ENCODE measurements at regions not wholly inside any gene's neighbourhood (a gene's known extent, or its start where the extent isn't known, plus 50 kb on each side); places are given as distances from the start of the nearest gene placed in this dataset.
"Not testable (repeated sequence)": the region's sequence is repeated elsewhere in the genome, so short reads cannot be mapped to it uniquely, and the experiment has no call there.

DNA sequence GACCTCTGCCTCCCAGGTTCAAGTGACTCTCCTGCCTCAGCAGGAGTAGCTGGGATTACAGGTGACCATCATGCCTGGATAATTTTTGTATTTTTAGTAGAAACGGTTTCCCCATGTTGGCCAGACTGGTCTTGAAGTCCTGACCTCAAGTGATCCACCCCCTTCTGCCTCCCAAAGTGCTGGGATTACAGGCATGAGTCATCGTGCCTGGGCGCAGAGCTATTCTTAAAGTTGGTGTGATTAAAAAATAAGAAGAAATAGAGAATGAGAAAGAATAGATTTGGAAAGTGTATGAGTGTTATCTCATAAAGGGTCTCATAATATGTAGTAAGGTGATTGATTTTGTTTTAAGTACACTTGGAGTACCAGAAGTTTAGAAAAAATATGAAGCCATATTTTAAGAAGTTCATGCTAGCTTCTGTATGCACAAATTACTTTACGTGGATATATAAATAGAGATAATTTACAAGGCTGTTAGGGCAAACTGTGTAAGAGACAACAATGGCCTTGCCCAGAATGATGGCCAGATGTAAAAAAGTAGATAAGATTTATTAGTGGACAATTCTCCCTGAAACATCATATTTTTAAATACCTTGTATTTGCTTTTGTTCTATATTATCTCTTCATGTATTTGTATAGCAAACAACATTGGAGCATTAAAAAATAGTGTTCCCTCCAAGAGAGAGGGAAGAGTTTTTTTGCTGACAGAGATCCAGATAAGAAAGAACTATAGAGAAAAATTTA is 1108.5 kb downstream of the SLC16A7 start:
- no peaks in the 10 kb centered on the region for H3K27me3 ChIP-seq (ENCODE audit: control insufficient read depth, insufficient read depth, low read length)
- no peaks in the 10 kb centered on the region for H3K4me1 ChIP-seq (ENCODE audit: control insufficient read depth, insufficient read depth, low read length)
- no peak overlapping the region for H3K27ac ChIP-seq (ENCODE audit: low read length)
- no peak for DNase-seq
- no peak overlapping the region for H3K4me3 ChIP-seq (ENCODE audit: low read length)
- no peaks in the 10 kb centered on the region for H3K36me3 ChIP-seq (ENCODE audit: control insufficient read depth, insufficient read depth, low read length)
- WGBS (ENCODE audit: insufficient coverage, low lambda C conversion rate): 58% methylated on average over 3 of the region's 4 CpGs
- H3K9me3 ChIP-seq (ENCODE audit: control insufficient read depth, low read depth, low read length): no peaks in the 10 kb centered on the region

- DNase-seq: no peak
These were observed 1114.4 kb downstream of the SLC16A7 start for GRCh38 chr12:60710246-60710645.

DNA sequence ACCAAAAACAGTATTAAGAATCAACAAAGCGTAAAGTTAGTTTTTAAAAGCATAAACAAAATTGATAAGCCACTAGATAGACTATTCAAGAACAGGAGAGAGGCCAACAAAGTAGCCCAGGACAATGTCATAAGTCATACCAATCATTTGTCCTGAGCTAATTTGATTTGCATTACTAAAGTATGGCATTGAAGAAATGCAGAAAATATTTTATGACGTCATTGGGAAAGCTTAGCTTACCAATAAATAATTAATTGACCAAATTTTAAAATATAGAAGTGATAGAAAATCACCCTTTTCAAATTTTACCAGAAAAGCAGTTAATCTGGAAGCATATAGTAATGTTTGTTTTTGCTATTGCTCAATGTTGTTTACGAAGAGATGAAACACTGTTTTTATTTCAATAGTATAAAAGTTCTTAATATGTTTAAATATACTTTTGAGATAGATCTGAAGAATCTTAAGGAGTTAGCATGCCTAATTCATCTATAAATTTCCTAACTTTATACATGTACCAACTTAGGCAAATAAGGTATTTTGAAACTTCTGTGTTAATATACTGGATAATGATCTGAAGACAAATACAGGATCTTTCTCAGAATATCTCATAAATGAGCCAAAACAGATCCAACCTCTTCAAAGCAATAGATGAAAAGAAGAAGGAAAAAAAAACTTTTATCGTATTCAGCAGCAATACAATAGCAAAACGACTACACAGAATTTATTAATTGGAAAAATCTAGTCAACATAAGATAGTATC is 1118.5 kb downstream of the SLC16A7 start:
- H3K4me1 ChIP-seq (ENCODE audit: control insufficient read depth, insufficient read depth, low read length): no peaks in the 10 kb centered on the region
- no peaks in the 10 kb centered on the region for H3K27me3 ChIP-seq (ENCODE audit: control insufficient read depth, insufficient read depth, low read length)
- H3K9me3 ChIP-seq (ENCODE audit: control insufficient read depth, low read depth, low read length): no peaks in the 10 kb centered on the region
- H3K4me3 ChIP-seq (ENCODE audit: low read length): no peak overlapping the region
- DNase-seq: no peak
- H3K27ac ChIP-seq (ENCODE audit: low read length): no peak overlapping the region
- 91% methylated on average over 5 of the region's 5 CpGs for WGBS (ENCODE audit: insufficient coverage, low lambda C conversion rate)
- no peaks in the 10 kb centered on the region for H3K36me3 ChIP-seq (ENCODE audit: control insufficient read depth, insufficient read depth, low read length)

More at GRCh38 chr12:60710246-60710645, 1114.4 kb downstream of the SLC16A7 start:
- Histone ChIP-seq H3K4me1 (ENCODE audit: control insufficient read depth, insufficient read depth, low read length) (no peaks in the 10 kb centered on the region), H3K27ac (ENCODE audit: low read length) (no peak overlapping the region), H3K36me3 (ENCODE audit: control insufficient read depth, insufficient read depth, low read length) (no peaks in the 10 kb centered on the region), H3K4me3 (ENCODE audit: low read length) (no peak overlapping the region), H3K27me3 (ENCODE audit: control insufficient read depth, insufficient read depth, low read length) (no peaks in the 10 kb centered on the region), H3K9me3 (ENCODE audit: control insufficient read depth, low read depth, low read length) (no peaks in the 10 kb centered on the region)
- no CpG with 5 or more reads among the region's 1 CpG for WGBS (ENCODE audit: insufficient coverage, low lambda C conversion rate)

DNA sequence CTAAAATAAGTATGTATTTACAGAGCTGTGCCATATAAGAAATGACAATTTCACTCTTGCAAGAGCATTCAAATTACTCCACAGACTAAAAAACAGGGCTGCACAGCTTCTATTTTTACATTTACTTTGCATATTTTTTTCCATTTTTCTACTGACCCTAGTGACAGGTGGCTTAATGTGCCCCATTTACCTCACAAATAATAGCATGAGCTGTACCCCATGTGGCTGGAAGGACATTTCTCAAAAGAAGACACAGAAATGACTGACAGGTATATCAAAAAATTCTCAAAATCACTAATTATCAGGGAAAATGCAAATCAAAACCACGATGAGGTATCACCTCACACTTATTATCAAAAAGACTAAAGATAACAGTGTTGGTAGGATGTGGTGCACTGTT is 1128.6 kb downstream of the SLC16A7 start:
- Histone ChIP-seq H3K27ac (ENCODE audit: low read length) (no peak overlapping the region), H3K4me1 (ENCODE audit: control insufficient read depth, insufficient read depth, low read length) (no peaks in the 10 kb centered on the region), H3K4me3 (ENCODE audit: low read length) (no peak overlapping the region), H3K27me3 (ENCODE audit: control insufficient read depth, insufficient read depth, low read length) (no peaks in the 10 kb centered on the region), H3K36me3 (ENCODE audit: control insufficient read depth, insufficient read depth, low read length) (no peaks in the 10 kb centered on the region), H3K9me3 (ENCODE audit: control insufficient read depth, low read depth, low read length) (peaks cover 3% of the 10 kb centered on the region)
- DNase-seq: no peak
- no CpG with 5 or more reads among the region's 1 CpG for WGBS (ENCODE audit: insufficient coverage, low lambda C conversion rate)

GRCh38 chr12:60724984-60725383 is 1129.2 kb downstream of the SLC16A7 start:
- H3K4me3 ChIP-seq (ENCODE audit: low read length): no peak overlapping the region
- H3K27ac ChIP-seq (ENCODE audit: low read length): no peak overlapping the region
- no peaks in the 10 kb centered on the region for H3K4me1 ChIP-seq (ENCODE audit: control insufficient read depth, insufficient read depth, low read length)

DNA sequence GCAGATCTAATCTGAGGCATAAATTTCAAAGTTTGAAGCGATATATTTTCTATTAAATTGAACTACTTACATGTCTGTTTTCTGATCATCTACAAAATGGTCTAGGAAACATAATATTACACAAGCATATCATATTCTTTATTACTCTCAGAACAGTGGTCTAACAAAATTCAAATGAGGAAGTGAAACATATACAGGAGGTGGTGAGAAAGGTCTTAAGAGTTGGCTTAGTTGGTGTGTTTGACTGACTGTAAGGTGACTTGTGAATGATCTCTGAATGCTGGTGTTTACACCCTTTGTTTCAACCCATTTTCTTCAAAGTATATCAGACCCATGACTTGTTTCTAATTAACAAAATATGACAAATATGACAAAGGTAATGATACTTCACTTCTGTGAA is 1156.8 kb downstream of the SLC16A7 start:
- no peak overlapping the region for H3K4me3 ChIP-seq (ENCODE audit: low read length)
- no peaks in the 10 kb centered on the region for H3K4me1 ChIP-seq (ENCODE audit: control insufficient read depth, insufficient read depth, low read length)
- H3K9me3 ChIP-seq (ENCODE audit: control insufficient read depth, low read depth, low read length): no peaks in the 10 kb centered on the region
- H3K27me3 ChIP-seq (ENCODE audit: control insufficient read depth, insufficient read depth, low read length): no peaks in the 10 kb centered on the region
- no peak overlapping the region for H3K27ac ChIP-seq (ENCODE audit: low read length)
- WGBS (ENCODE audit: insufficient coverage, low lambda C conversion rate): no CpG with 5 or more reads among the region's 1 CpG
- H3K36me3 ChIP-seq (ENCODE audit: control insufficient read depth, insufficient read depth, low read length): no peaks in the 10 kb centered on the region
- no peak for DNase-seq

More at GRCh38 chr12:60724984-60725383, 1129.2 kb downstream of the SLC16A7 start:
- Histone ChIP-seq H3K27me3 (ENCODE audit: control insufficient read depth, insufficient read depth, low read length) (no peaks in the 10 kb centered on the region), H3K36me3 (ENCODE audit: control insufficient read depth, insufficient read depth, low read length) (no peaks in the 10 kb centered on the region), H3K9me3 (ENCODE audit: control insufficient read depth, low read depth, low read length) (peaks cover 3% of the 10 kb centered on the region)
- DNase-seq: no peak

DNA sequence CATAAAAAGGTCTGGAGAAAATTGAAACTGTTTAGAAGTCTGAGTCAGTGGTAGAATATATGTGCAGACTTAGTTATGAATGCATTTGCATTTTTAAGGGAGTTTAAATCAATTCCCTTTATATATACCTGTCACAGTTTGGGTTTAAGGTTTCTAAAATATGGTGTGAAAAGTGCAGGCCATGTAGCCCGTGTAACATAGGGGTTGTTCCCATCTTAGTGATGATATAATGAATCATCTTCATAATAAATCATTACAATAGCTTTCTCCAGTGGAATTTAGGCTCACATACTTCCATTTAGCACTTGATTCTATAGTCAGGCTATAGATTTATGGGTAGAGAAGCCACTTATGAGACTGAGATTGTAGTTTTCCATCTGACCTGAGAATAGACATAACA is 1162.4 kb downstream of the SLC16A7 start:
- WGBS (ENCODE audit: insufficient coverage, low lambda C conversion rate): no CpG with 5 or more reads among the region's 1 CpG

GRCh38 chr12:60760965-60761364 is 1165.1 kb downstream of the SLC16A7 start:
- H3K27me3 ChIP-seq (ENCODE audit: control insufficient read depth, insufficient read depth, low read length): no peaks in the 10 kb centered on the region
- no peak overlapping the region for H3K4me3 ChIP-seq (ENCODE audit: low read length)
- no peaks in the 10 kb centered on the region for H3K4me1 ChIP-seq (ENCODE audit: control insufficient read depth, insufficient read depth, low read length)
- no peak overlapping the region for H3K27ac ChIP-seq (ENCODE audit: low read length)
- 75% methylated on average over 1 of the region's 1 CpG for WGBS (ENCODE audit: insufficient coverage, low lambda C conversion rate)
- H3K9me3 ChIP-seq (ENCODE audit: control insufficient read depth, low read depth, low read length): no peaks in the 10 kb centered on the region
- no peak for DNase-seq
- H3K36me3 ChIP-seq (ENCODE audit: control insufficient read depth, insufficient read depth, low read length): no peaks in the 10 kb centered on the region

More for the DNA sequence above, 1162.4 kb downstream of the SLC16A7 start:
- DNase-seq: no peak
- Histone ChIP-seq H3K4me1 (ENCODE audit: control insufficient read depth, insufficient read depth, low read length) (no peaks in the 10 kb centered on the region), H3K4me3 (ENCODE audit: low read length) (no peak overlapping the region), H3K27ac (ENCODE audit: low read length) (no peak overlapping the region), H3K36me3 (ENCODE audit: control insufficient read depth, insufficient read depth, low read length) (no peaks in the 10 kb centered on the region), H3K27me3 (ENCODE audit: control insufficient read depth, insufficient read depth, low read length) (no peaks in the 10 kb centered on the region), H3K9me3 (ENCODE audit: control insufficient read depth, low read depth, low read length) (no peaks in the 10 kb centered on the region)

DNA sequence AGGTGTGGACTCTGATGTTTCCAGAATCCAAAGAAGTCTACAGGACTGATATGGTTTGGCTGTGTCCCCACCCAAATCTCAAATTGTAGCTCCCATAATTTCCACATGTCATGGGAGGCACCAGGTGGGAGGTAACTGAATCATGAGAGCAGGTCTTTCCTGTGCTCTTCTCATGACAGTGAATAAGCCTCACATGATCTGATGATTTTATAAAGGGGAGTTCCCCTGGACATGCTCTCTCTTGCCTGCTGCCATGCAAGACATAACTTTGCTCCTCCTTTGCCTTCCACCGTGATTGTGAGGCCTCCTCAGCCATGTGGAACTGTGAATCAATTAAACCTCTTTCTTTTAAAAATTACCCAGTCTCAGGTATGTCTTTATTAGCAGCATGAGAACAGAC is 1205.3 kb downstream of the SLC16A7 start:
- H3K36me3 ChIP-seq (ENCODE audit: control insufficient read depth, insufficient read depth, low read length); H3K4me1 ChIP-seq (ENCODE audit: control insufficient read depth, insufficient read depth, low read length): not testable (repeated sequence)
- no CpG with 5 or more reads among the region's 1 CpG for WGBS (ENCODE audit: insufficient coverage, low lambda C conversion rate)

GRCh38 chr12:60803147-60803546 is 1207.3 kb downstream of the SLC16A7 start:
- Histone ChIP-seq H3K4me1 (ENCODE audit: control insufficient read depth, insufficient read depth, low read length) (no peaks in the 10 kb centered on the region), H3K27ac (ENCODE audit: low read length) (no peak overlapping the region), H3K9me3 (ENCODE audit: control insufficient read depth, low read depth, low read length) (peaks cover 4% of the 10 kb centered on the region), H3K27me3 (ENCODE audit: control insufficient read depth, insufficient read depth, low read length) (no peaks in the 10 kb centered on the region), H3K4me3 (ENCODE audit: low read length) (no peak overlapping the region), H3K36me3 (ENCODE audit: control insufficient read depth, insufficient read depth, low read length) (no peaks in the 10 kb centered on the region)
- WGBS (ENCODE audit: insufficient coverage, low lambda C conversion rate): 0% methylated on average over 2 of the region's 2 CpGs
- no peak for DNase-seq

More for the DNA sequence above, 1205.3 kb downstream of the SLC16A7 start:
- H3K4me3 ChIP-seq (ENCODE audit: low read length); H3K27me3 ChIP-seq (ENCODE audit: control insufficient read depth, insufficient read depth, low read length); H3K27ac ChIP-seq (ENCODE audit: low read length); H3K9me3 ChIP-seq (ENCODE audit: control insufficient read depth, low read depth, low read length); DNase-seq: not testable (repeated sequence)
